ENCODE measurements at regions not wholly inside any gene's neighbourhood (a gene's known extent, or its start where the extent isn't known, plus 50 kb on each side); places are given as distances from the start of the nearest gene placed in this dataset.

DNA sequence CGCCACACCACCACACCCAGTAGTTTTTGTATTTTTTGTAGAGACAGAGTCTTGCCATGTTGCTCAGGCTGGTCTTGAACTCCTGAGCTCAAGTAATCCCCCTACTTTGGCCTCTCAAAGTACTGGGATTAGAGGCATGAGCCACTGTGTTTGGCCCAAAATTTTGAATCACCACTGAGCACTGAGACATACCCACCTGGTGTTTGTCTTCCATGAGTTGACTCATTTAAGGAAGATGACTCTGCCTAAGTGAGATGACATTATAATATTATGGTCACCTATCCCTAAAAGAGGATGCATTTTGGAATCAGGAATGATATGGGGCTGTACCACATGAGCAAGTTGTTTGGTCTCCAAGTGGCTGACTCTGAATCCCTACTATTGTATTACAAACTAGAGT lies 54.6 kb upstream of the RNF217 start:
- no peaks in the 10 kb centered on the region for H3K27me3 ChIP-seq (replicated peaks; ENCODE audit: control insufficient read depth, insufficient read depth, low read length)
- H3K36me3 ChIP-seq (ENCODE audit: control insufficient read depth, insufficient read depth, low read length, severe bottlenecking): no peaks in the 10 kb centered on the region
- no peak for DNase-seq (ENCODE audit: low read depth)
- no peaks in the 10 kb centered on the region for H3K4me1 ChIP-seq (ENCODE audit: control insufficient read depth, insufficient read depth, low read length)
- H3K9ac ChIP-seq (ENCODE audit: low read length): no peak overlapping the region
- H3K4me3 ChIP-seq (ENCODE audit: low read length): no peak overlapping the region
- no peaks in the 10 kb centered on the region for H3K9me3 ChIP-seq (ENCODE audit: control insufficient read depth, low read length)
